Activated CD4-positive, alpha-beta T cell treated with anti-CD3 and anti-CD28 coated beads for 36 hours (primary cell): ENCODE measurements at regions not wholly inside any gene's neighbourhood (a gene's known extent, or its start where the extent isn't known, plus 50 kb on each side); places are given as distances from the start of the nearest gene placed in this dataset.

Source experiments
- ATAC-seq: fragments of 200-7000 bp; cut with Tn5 transposase; one replicate; pipeline ENCODE4 v1.10.0; 2021; ENCODE audit warnings: mild to moderate bottlenecking, moderate library complexity
- CTCF ChIA-PET: fragments of 350-600 bp; sonication (Branson Sonifier 250); formaldehyde crosslinking; loops from one replicate; lab custom pipeline; 2021; ENCODE audit warnings: antibody characterized with exemption; lab: Charles Lee
- POLR2A ChIA-PET: fragments of 350-600 bp; sonication (Branson Sonifier 250); formaldehyde crosslinking; loops from one replicate; lab custom pipeline; 2021; ENCODE audit warnings: antibody characterized with exemption, inconsistent platforms; lab: Charles Lee
- DNase-seq: peaks from one replicate; pipeline ENCODE4 v3.0.0-alpha.2; 2020
- H3K27ac Mint-ChIP-seq: one replicate; pipeline ENCODE4 v1.8.0; 2021; ENCODE audit warnings: mixed read lengths
- H3K27me3 Mint-ChIP-seq: one replicate; pipeline ENCODE4 v1.8.0; 2021; ENCODE audit warnings: mixed read lengths
- H3K36me3 Mint-ChIP-seq: one replicate; pipeline ENCODE4 v1.8.0; 2021; ENCODE audit warnings: low read depth, mixed read lengths
- H3K4me1 Mint-ChIP-seq: one replicate; pipeline ENCODE4 v1.8.0; 2021; ENCODE audit warnings: mixed read lengths
- H3K4me3 Mint-ChIP-seq: one replicate; pipeline ENCODE4 v1.8.0; 2021; ENCODE audit warnings: mild to moderate bottlenecking, moderate library complexity, mixed read lengths
- H3K9me3 Mint-ChIP-seq: one replicate; pipeline ENCODE4 v1.8.0; 2021; ENCODE audit warnings: low read depth, mixed read lengths
- intact Hi-C, 2 experiments: fragments of 100-400 bp; cut with DNase I in 1 of 2; cut with micrococcal nuclease in 1 of 2; formaldehyde crosslinking; loops; one replicate each; pipeline versions ENCODE4 v1.14.2 to v1.15.1; 2022 to 2024; cut with DNase I, micrococcal nuclease

- H3K27me3 Mint-ChIP-seq: no peaks in the 10 kb centered on the region
- CTCF ChIA-PET: interaction anchor here (0.6 to 2.6 kb wide), 8 partner anchors 9 to 990 kb away, joined by 3 to 12 read pairs (median 4); no protein-coding TSS in a partner anchor
- H3K36me3 Mint-ChIP-seq: no peaks in the 10 kb centered on the region
- POLR2A ChIA-PET: no interaction called here
- no peaks in the 10 kb centered on the region for H3K9me3 Mint-ChIP-seq
- no peak overlapping the region for H3K4me3 Mint-ChIP-seq
- H3K4me1 Mint-ChIP-seq: peaks cover 1% of the 10 kb centered on the region
- no peak overlapping the region for H3K27ac Mint-ChIP-seq
- intact Hi-C loops: loop anchor here (2.0 to 5.0 kb wide), 3 partner anchors 50 to 356 kb away; partner anchors contain the start of gene MCFD2 (in 1 of the 2)
- ATAC-seq (no peak), DNase-seq (no peak)
These were observed 96.0 kb upstream of the EPCAM start for GRCh38 chr2:47272905-47273758.

- H3K4me3 Mint-ChIP-seq: peak overlapping the region; percentile 47
- CTCF ChIA-PET: interaction anchor here (0.6 to 2.6 kb wide), 17 partner anchors 9 to 991 kb away, joined by 3 to 12 read pairs (median 4); no protein-coding TSS in a partner anchor
These were observed 95.9 kb upstream of the CALM2 start for GRCh38 chr2:47272031-47272864.

GRCh38 chr2:47271054-47272000 is 95.0 kb upstream of the CALM2 start:
- H3K4me1 Mint-ChIP-seq: peaks cover 1% of the 10 kb centered on the region
- DNase-seq (no peak), ATAC-seq (no peak)
- intact Hi-C loops: loop anchor here in 1 of 2 experiments (5.0 kb wide), 1 partner anchor 354 kb away; the partner anchor contains the start of gene MCFD2
- no peaks in the 10 kb centered on the region for H3K9me3 Mint-ChIP-seq
- no peaks in the 10 kb centered on the region for H3K27me3 Mint-ChIP-seq
- H3K4me3 Mint-ChIP-seq: no peak overlapping the region
- H3K36me3 Mint-ChIP-seq: no peaks in the 10 kb centered on the region
- CTCF ChIA-PET: interaction anchor here (0.6 to 2.6 kb wide), 16 partner anchors 9 to 327 kb away, joined by 3 to 12 read pairs (median 4); no protein-coding TSS in a partner anchor
- POLR2A ChIA-PET: no interaction called here
- no peak overlapping the region for H3K27ac Mint-ChIP-seq

More at GRCh38 chr2:47272031-47272864, 95.9 kb upstream of the CALM2 start:
- no peaks in the 10 kb centered on the region for H3K36me3 Mint-ChIP-seq
- no peaks in the 10 kb centered on the region for H3K9me3 Mint-ChIP-seq
- peaks cover 1% of the 10 kb centered on the region for H3K4me1 Mint-ChIP-seq
- peak; percentile 75 for DNase-seq
- intact Hi-C loops: loop anchor here (2.0 to 5.0 kb wide), 3 partner anchors 51 to 355 kb away; partner anchors contain the start of gene MCFD2 (in 1 of the 2)
- H3K27ac Mint-ChIP-seq: no peak overlapping the region
- POLR2A ChIA-PET: no interaction called here
- peak; percentile 96 for ATAC-seq
- H3K27me3 Mint-ChIP-seq: no peaks in the 10 kb centered on the region

GRCh38 chr2:47270421-47270820 is 94.1 kb upstream of the CALM2 start:
- Mint-ChIP-seq H3K27ac (no peak overlapping the region), H3K9me3 (no peaks in the 10 kb centered on the region), H3K4me3 (no peak overlapping the region), H3K36me3 (no peaks in the 10 kb centered on the region), H3K4me1 (peaks cover 1% of the 10 kb centered on the region), H3K27me3 (no peaks in the 10 kb centered on the region)
- ChIA-PET CTCF (interaction anchor here (0.7 to 1.1 kb wide), 4 partner anchors 36 to 294 kb away, joined by 3 read pairs; no protein-coding TSS in a partner anchor), POLR2A (no interaction called here)
- intact Hi-C loops: loop anchor here in 1 of 2 experiments (5.0 kb wide), 1 partner anchor 353 kb away; the partner anchor contains the start of gene MCFD2
- DNase-seq: no peak
- ATAC-seq: no peak

GRCh38 chr2:47269316-47270232 is 93.3 kb upstream of the CALM2 start:
- H3K4me3 Mint-ChIP-seq: no peak overlapping the region
- POLR2A ChIA-PET: no interaction called here
- intact Hi-C loops: loop anchor here in 1 of 2 experiments (5.0 kb wide), 1 partner anchor 352 kb away; the partner anchor contains the start of gene MCFD2
- H3K36me3 Mint-ChIP-seq: no peaks in the 10 kb centered on the region
- ATAC-seq: no peak
- H3K4me1 Mint-ChIP-seq: peaks cover 1% of the 10 kb centered on the region
- no peaks in the 10 kb centered on the region for H3K9me3 Mint-ChIP-seq
- no peaks in the 10 kb centered on the region for H3K27me3 Mint-ChIP-seq
- DNase-seq: no peak
- H3K27ac Mint-ChIP-seq: no peak overlapping the region
- CTCF ChIA-PET: interaction anchor here (1.0 kb wide), 2 partner anchors 37 to 119 kb away, joined by 3 read pairs; no protein-coding TSS in a partner anchor

GRCh38 chr2:47267711-47268086 is 91.4 kb upstream of the CALM2 start:
- ATAC-seq (no peak), DNase-seq (no peak)
- H3K4me3 Mint-ChIP-seq: no peak overlapping the region
- no peaks in the 10 kb centered on the region for H3K36me3 Mint-ChIP-seq
- H3K27me3 Mint-ChIP-seq: no peaks in the 10 kb centered on the region
- CTCF ChIA-PET: no interaction called here
- no peaks in the 10 kb centered on the region for H3K9me3 Mint-ChIP-seq
- POLR2A ChIA-PET: no interaction called here
- intact Hi-C loops: no loop called here
- H3K27ac Mint-ChIP-seq: no peak overlapping the region
- H3K4me1 Mint-ChIP-seq: peaks cover 1% of the 10 kb centered on the region

- no peaks in the 10 kb centered on the region for H3K9me3 Mint-ChIP-seq
- H3K4me3 Mint-ChIP-seq: no peak overlapping the region
- H3K27ac Mint-ChIP-seq: no peak overlapping the region
- no peaks in the 10 kb centered on the region for H3K4me1 Mint-ChIP-seq
- ATAC-seq (no peak), DNase-seq (no peak)
- intact Hi-C loops: no loop called here
- no peaks in the 10 kb centered on the region for H3K36me3 Mint-ChIP-seq
- no peaks in the 10 kb centered on the region for H3K27me3 Mint-ChIP-seq
- ChIA-PET POLR2A (no interaction called here), CTCF (no interaction called here)
These were observed 90.8 kb upstream of the CALM2 start for GRCh38 chr2:47266939-47267710.

- Mint-ChIP-seq H3K4me3 (no peak overlapping the region), H3K27ac (no peak overlapping the region), H3K36me3 (no peaks in the 10 kb centered on the region), H3K27me3 (no peaks in the 10 kb centered on the region), H3K9me3 (no peaks in the 10 kb centered on the region), H3K4me1 (no peaks in the 10 kb centered on the region)
- DNase-seq: no peak
- intact Hi-C loops: no loop called here
- ChIA-PET POLR2A (no interaction called here), CTCF (no interaction called here)
- ATAC-seq: no peak
These were observed 89.5 kb upstream of the CALM2 start for GRCh38 chr2:47265751-47266231.

GRCh38 chr2:47265158-47265557 is 88.8 kb upstream of the CALM2 start:
- ATAC-seq (no peak), DNase-seq (no peak)
- no peaks in the 10 kb centered on the region for H3K4me1 Mint-ChIP-seq
- intact Hi-C loops: no loop called here
- no peak overlapping the region for H3K4me3 Mint-ChIP-seq
- POLR2A ChIA-PET: no interaction called here
- H3K36me3 Mint-ChIP-seq: no peaks in the 10 kb centered on the region
- CTCF ChIA-PET: interaction anchor here (0.6 kb wide), 1 partner anchor 11 kb away, joined by 3 read pairs; no protein-coding TSS in a partner anchor
- no peaks in the 10 kb centered on the region for H3K27me3 Mint-ChIP-seq
- no peak overlapping the region for H3K27ac Mint-ChIP-seq
- H3K9me3 Mint-ChIP-seq: no peaks in the 10 kb centered on the region
